H9 (cell line): ENCODE measurements at regions not wholly inside any gene's neighbourhood (a gene's known extent, or its start where the extent isn't known, plus 50 kb on each side); places are given as distances from the start of the nearest gene placed in this dataset.

ENCODE experiments used
- DNase-seq: peaks from one replicate; pipeline ENCODE4 v3.0.0-alpha.2; 2017
- H2AFZ ChIP-seq: one replicate; pipeline ENCODE4 v1.6.1; 2013; ENCODE audit warnings: mild to moderate bottlenecking, low read length, control low read depth, moderate library complexity
- H2AK5ac ChIP-seq: 2 replicates; pipeline ENCODE4 v1.6.1; 2013; ENCODE audit warnings: low read length, control low read depth, mixed read lengths; ENCODE audit not compliant: insufficient read length
- H2BK120ac ChIP-seq: one replicate; pipeline ENCODE4 v1.6.1; 2013; ENCODE audit warnings: low read depth, mild to moderate bottlenecking, low read length, control low read depth, inconsistent platforms; ENCODE audit not compliant: poor library complexity, severe bottlenecking
- H2BK12ac ChIP-seq: 2 replicates; pipeline ENCODE4 v1.6.1; 2013; ENCODE audit warnings: low read length, control low read depth, mixed read lengths, low read depth; ENCODE audit not compliant: insufficient read length
- H2BK15ac ChIP-seq: 2 replicates; pipeline ENCODE4 v1.6.1; 2013; ENCODE audit warnings: low read depth, low read length, control low read depth
- H2BK20ac ChIP-seq: one replicate; pipeline ENCODE4 v1.6.1; 2013; ENCODE audit warnings: low read depth, mild to moderate bottlenecking, low read length, control low read depth, inconsistent platforms; ENCODE audit not compliant: poor library complexity, severe bottlenecking
- H2BK5ac ChIP-seq: 2 replicates; pipeline ENCODE4 v1.6.1; 2013; ENCODE audit warnings: low read length, control low read depth, mixed read lengths; ENCODE audit not compliant: insufficient read length
- H3K14ac ChIP-seq: 2 replicates; pipeline ENCODE4 v1.6.1; 2013; ENCODE audit warnings: low read length, control low read depth; ENCODE audit not compliant: insufficient read depth
- H3K18ac ChIP-seq: 2 replicates; pipeline ENCODE4 v1.6.1; 2013; ENCODE audit warnings: low read depth, mild to moderate bottlenecking, mixed read lengths, low read length, control low read depth; ENCODE audit not compliant: insufficient read length
- H3K23ac ChIP-seq: 2 replicates; pipeline ENCODE4 v1.6.1; 2013; ENCODE audit warnings: low read length, control low read depth, mixed read lengths, low read depth; ENCODE audit not compliant: insufficient read length
- H3K23me2 ChIP-seq: 2 replicates; pipeline ENCODE4 v1.6.1; 2013; ENCODE audit warnings: low read depth, mild to moderate bottlenecking, mixed read lengths, low read length, control low read depth; ENCODE audit not compliant: insufficient read length, poor library complexity, severe bottlenecking
- H3K27ac ChIP-seq: 2 replicates; pipeline ENCODE4 v1.5.1; 2013; ENCODE audit warnings: low read length, control low read depth, mixed read lengths, low read depth; ENCODE audit not compliant: insufficient read length
- H3K27me3 ChIP-seq: 2 replicates; pipeline ENCODE4 v1.6.1; 2013; ENCODE audit warnings: low read length, control low read depth, inconsistent platforms; ENCODE audit not compliant: insufficient read depth
- H3K4ac ChIP-seq: 2 replicates; pipeline ENCODE4 v1.6.1; 2013; ENCODE audit warnings: low read depth, mild to moderate bottlenecking, control low read depth, inconsistent platforms, low read length, moderate library complexity
- H3K4me1 ChIP-seq: 2 replicates; pipeline ENCODE4 v1.6.1; 2013; ENCODE audit warnings: low read length, control low read depth, inconsistent platforms; ENCODE audit not compliant: insufficient read depth
- H3K4me2 ChIP-seq: 2 replicates; pipeline ENCODE4 v1.6.1; 2013; ENCODE audit warnings: low read length, control low read depth, mixed read lengths; ENCODE audit not compliant: insufficient read length, insufficient read depth
- H3K56ac ChIP-seq: 2 replicates; pipeline ENCODE4 v1.6.1; 2013; ENCODE audit warnings: low read depth, mild to moderate bottlenecking, mixed read lengths, low read length, control low read depth; ENCODE audit not compliant: insufficient read length
- H3K79me1 ChIP-seq: 2 replicates; pipeline ENCODE4 v1.6.1; 2013; ENCODE audit warnings: low read depth, mild to moderate bottlenecking, moderate library complexity, low read length, control low read depth, inconsistent platforms; ENCODE audit not compliant: insufficient read depth, poor library complexity, severe bottlenecking
- H3K79me2 ChIP-seq: 2 replicates; pipeline ENCODE4 v1.6.1; 2013; ENCODE audit warnings: low read length, control low read depth, inconsistent platforms; ENCODE audit not compliant: insufficient read depth
- H3K9ac ChIP-seq: 2 replicates; pipeline ENCODE4 v1.6.1; 2013; ENCODE audit warnings: low read length, control low read depth, mixed read lengths; ENCODE audit not compliant: insufficient read length; ENCODE audit errors: extremely low read depth
- H3K9me3 ChIP-seq: one replicate; pipeline ENCODE4 v1.6.1; 2013; ENCODE audit warnings: low read depth, low read length, inconsistent platforms; ENCODE audit not compliant: control insufficient read depth
- H3T11ph ChIP-seq: one replicate; pipeline ENCODE4 v1.6.1; 2013; ENCODE audit warnings: mild to moderate bottlenecking, low read length, control low read depth, inconsistent platforms
- H4K20me1 ChIP-seq: one replicate; pipeline ENCODE4 v1.6.1; 2013; ENCODE audit not compliant: control insufficient read depth, insufficient read length, insufficient read depth
- H4K5ac ChIP-seq: 2 replicates; pipeline ENCODE4 v1.6.1; 2013; ENCODE audit warnings: low read depth, mild to moderate bottlenecking, mixed read lengths, low read length, control low read depth; ENCODE audit not compliant: insufficient read length
- H4K8ac ChIP-seq: replicated peaks from 2 replicates; pipeline ENCODE4 v1.6.1; 2013; ENCODE audit warnings: low read length, control low read depth, mixed read lengths, low read depth; ENCODE audit not compliant: insufficient read length
- H4K91ac ChIP-seq: 2 replicates; pipeline ENCODE4 v1.6.1; 2013; ENCODE audit warnings: low read depth, mild to moderate bottlenecking, moderate library complexity, mixed read lengths, low read length, control low read depth; ENCODE audit not compliant: insufficient read length
- H3K27ac Mint-ChIP-seq, 3 experiments: 2 replicates in 2 of 3; 3 replicates in 1 of 3; pipeline ENCODE4 v1.8.0; 2020 to 2021; ENCODE audit warnings: mixed read lengths in 3 of 3, mild to moderate bottlenecking in 1 of 3, moderate library complexity in 1 of 3
- H3K27me3 Mint-ChIP-seq: 2 replicates; pipeline ENCODE4 v1.8.0; 2021; ENCODE audit warnings: low read depth, mild to moderate bottlenecking, moderate library complexity, mixed read lengths
- H3K36me3 Mint-ChIP-seq, 3 experiments: 2 replicates in 2 of 3; 3 replicates in 1 of 3; pipeline ENCODE4 v1.8.0; 2020 to 2021; ENCODE audit warnings: low read depth in 3 of 3, mixed read lengths in 3 of 3; ENCODE audit not compliant: insufficient read depth in 1 of 3
- H3K4me1 Mint-ChIP-seq, 2 experiments: 2 replicates each; pipeline ENCODE4 v1.8.0; 2020; ENCODE audit warnings: mixed read lengths in 2 of 2
- H3K4me3 Mint-ChIP-seq, 2 experiments: 2 replicates in 1 of 2; 3 replicates in 1 of 2; pipeline ENCODE4 v1.8.0; 2020 to 2021; ENCODE audit warnings: mild to moderate bottlenecking in 2 of 2, mixed read lengths in 2 of 2, moderate library complexity in 1 of 2
- H3K9me3 Mint-ChIP-seq, 2 experiments: 2 replicates in 1 of 2; 3 replicates in 1 of 2; pipeline ENCODE4 v1.8.0; 2020; ENCODE audit warnings: mild to moderate bottlenecking in 2 of 2, mixed read lengths in 2 of 2, moderate library complexity in 1 of 2
- CTCF ChIP-seq: fragments of 200-600 bp; sonication (generic); conservative IDR thresholded peaks from 3 replicates; pipeline ENCODE4 v1.8.0; 2021; ENCODE audit warnings: antibody characterized with exemption, mild to moderate bottlenecking
- WGBS: extraction: QIAGEN DNeasy Blood & Tissue Kit; methylation state at CpG from one replicate; pipeline ENCODE4 v1.1.7; 2013; ENCODE audit warnings: missing lambda C conversion rate, low lambda C conversion rate, mixed read lengths; ENCODE audit not compliant: insufficient read length; ENCODE audit errors: extremely low coverage; 5-methylcytosine and 5-hydroxymethylcytosine counted together

GRCh38 chr10:106360870-106361269 lies 803.6 kb downstream of the SORCS1 start:
- no peak overlapping the region for H3K27ac Mint-ChIP-seq
- Histone ChIP-seq H3T11ph (no peak overlapping the region), H2BK15ac (no peak overlapping the region), H3K4ac (no peak overlapping the region), H2BK5ac (no peak overlapping the region), H2BK120ac (no peak overlapping the region), H3K23ac (no peak overlapping the region), H3K9ac (no peak overlapping the region), H3K79me1 (no peaks in the 10 kb centered on the region), H3K27ac (no peak overlapping the region), H3K14ac (no peak overlapping the region), H4K5ac (no peak overlapping the region), H3K9me3 (no peaks in the 10 kb centered on the region), H3K18ac (no peak overlapping the region), H3K79me2 (no peaks in the 10 kb centered on the region), H3K56ac (no peak overlapping the region), H3K4me2 (no peak overlapping the region), H4K91ac (no peak overlapping the region), H3K4me1 (no peaks in the 10 kb centered on the region), H2AFZ (no peak overlapping the region), H2BK20ac (no peak overlapping the region), H3K27me3 (no peaks in the 10 kb centered on the region), H4K8ac (no peak overlapping the region), H4K20me1 (no peaks in the 10 kb centered on the region), H2BK12ac (no peak overlapping the region), H3K23me2 (no peaks in the 10 kb centered on the region), H2AK5ac (no peak overlapping the region)
- no peaks in the 10 kb centered on the region for H3K4me1 Mint-ChIP-seq
- H3K36me3 Mint-ChIP-seq = no peaks in the 10 kb centered on the region
- WGBS = no CpG with 5 or more reads among the region's 2 CpGs
- DNase-seq = no peak
- no peaks in the 10 kb centered on the region for H3K9me3 Mint-ChIP-seq
- H3K4me3 Mint-ChIP-seq = no peak overlapping the region
- no peak for TF ChIP-seq CTCF
- H3K27me3 Mint-ChIP-seq = no peaks in the 10 kb centered on the region
